ENCODE measurements at regions not wholly inside any gene's neighbourhood (a gene's known extent, or its start where the extent isn't known, plus 50 kb on each side); places are given as distances from the start of the nearest gene placed in this dataset.

- DNase-seq, result no peak
Observed at GRCh38 chr2:238793306-238793705, 54.6 kb upstream of the TWIST2 start.

GRCh38 chr2:238793801-238794449 lies 54.0 kb upstream of the TWIST2 start:
- no peak for DNase-seq

GRCh38 chr2:238796223-238796885 lies 51.5 kb upstream of the TWIST2 start:
- DNase-seq, result no peak

GRCh38 chr2:238797537-238797936 lies 50.3 kb upstream of the TWIST2 start:
- no peak for DNase-seq
